ENCODE measurements at regions not wholly inside any gene's neighbourhood (a gene's known extent, or its start where the extent isn't known, plus 50 kb on each side); places are given as distances from the start of the nearest gene placed in this dataset.

DNA sequence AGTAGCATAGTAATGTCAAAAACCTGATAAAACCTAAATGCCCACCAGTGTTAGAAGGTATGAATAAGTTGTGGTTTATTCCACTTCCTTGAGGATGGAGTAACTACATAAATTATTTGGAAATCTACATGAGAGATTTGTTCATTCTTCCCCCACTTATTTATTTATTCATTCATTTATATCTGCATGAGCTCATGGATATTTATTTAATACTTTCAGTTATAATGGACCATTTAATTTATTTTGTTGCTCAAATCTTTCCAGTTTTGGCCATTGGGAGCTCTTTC lies 223.8 kb upstream of the S1PR3 start:
- DNase-seq: no peak

DNA sequence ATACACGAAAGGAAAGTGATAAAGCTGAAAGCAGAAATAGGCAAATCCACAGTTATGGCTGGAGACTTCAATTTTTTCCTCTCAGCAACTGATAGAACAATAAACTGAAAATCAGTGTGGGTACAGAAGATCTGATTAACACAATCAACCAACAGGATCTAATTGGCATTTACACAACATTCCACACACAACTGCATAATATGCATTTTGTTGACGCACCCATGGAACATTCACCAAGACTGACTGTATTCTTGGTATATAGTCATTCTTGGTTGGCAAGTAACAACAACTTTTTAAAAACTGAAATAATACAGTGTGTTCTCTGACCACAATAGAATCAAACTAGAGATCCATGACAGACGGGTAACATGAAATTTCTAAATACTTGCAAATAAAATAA lies 218.7 kb upstream of the S1PR3 start:
- no peak for DNase-seq

DNA sequence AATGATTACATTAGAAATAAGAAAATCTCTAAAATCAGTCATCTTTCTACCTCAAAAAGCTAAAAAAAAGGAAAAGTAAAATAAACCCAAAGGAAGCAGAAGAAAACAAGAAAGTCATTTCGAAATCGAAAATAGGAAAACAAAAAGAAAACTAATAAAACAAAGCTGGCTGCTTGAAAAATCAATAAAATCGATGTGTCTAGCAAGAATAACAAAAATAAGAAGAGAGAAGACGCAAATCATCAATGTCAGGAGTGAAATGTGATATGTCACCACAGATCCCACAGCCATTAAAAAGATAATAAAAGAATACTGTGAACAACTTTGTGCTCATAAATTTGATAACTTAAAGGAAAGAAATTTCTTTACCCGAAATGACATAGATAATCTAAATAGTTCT lies 218.1 kb upstream of the S1PR3 start:
- no peak for DNase-seq

DNA sequence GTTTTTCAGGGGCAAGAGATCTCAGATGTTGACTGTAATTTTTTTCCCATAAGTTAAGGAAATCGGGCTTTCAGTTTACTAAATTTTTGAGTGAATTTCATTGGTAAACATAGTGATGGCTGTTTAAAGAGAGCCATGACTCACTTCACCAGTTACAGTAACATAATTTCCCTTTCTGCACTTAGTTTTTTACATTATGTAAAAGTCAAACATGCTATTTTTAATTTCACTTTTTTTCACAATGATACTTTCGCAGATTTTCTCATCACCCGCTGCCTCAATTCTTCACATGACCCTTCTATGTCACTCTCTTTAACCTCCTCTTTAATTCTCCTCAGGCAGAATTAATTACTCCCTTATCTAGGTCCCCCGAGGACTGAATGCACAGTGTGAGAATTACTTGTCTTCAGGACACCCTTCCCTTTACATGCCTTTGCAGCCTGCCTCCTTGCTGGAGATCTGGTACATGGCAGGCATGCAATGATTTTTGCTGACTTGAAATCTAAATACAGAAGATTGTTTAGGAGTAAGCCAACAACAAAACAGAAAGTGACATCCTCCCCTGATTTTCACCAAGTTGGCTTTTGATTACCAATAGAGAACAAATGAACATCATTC lies 217.5 kb upstream of the S1PR3 start:
- DNase-seq: no peak

DNA sequence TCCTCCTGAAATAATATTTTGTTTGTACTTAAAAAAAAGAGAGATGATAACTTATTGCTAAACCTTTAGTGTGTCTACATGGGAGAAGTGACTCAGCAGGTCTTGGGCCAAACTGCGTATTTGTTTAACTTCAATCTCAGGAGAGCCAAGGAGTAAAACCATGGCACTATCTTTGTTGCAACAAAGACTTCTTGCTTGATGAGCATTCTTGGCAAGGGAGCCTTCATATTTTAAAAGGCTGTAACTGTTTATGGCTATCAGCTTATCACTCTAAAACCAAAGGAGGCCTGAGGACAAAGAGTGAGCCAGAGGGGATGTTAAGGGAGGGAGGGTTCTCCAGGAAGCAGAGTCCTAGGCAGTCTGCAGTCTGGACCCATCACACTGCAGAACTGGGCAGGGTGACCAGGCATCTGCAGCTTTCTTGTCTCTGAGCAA lies 216.2 kb upstream of the S1PR3 start:
- DNase-seq: no peak

DNA sequence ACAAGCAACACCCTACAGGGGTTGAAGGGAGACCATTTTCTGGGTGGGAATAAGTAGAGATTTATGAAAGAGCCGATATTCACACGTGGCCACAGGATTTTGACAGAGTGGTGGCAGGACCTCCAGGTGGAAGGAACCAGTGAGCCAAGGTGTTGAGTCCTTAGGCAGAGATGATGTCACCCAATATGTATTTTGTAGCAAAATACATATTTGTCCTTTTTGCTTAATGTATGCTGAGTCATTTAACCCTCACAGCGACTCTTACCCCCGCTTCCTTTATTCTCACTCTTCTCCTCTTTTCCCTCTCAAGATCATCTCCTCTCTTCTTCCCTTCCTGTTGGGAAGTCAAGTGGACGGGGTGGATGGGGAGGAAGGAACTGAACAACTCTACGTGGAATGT lies 215.7 kb upstream of the S1PR3 start:
- DNase-seq: no peak

DNA sequence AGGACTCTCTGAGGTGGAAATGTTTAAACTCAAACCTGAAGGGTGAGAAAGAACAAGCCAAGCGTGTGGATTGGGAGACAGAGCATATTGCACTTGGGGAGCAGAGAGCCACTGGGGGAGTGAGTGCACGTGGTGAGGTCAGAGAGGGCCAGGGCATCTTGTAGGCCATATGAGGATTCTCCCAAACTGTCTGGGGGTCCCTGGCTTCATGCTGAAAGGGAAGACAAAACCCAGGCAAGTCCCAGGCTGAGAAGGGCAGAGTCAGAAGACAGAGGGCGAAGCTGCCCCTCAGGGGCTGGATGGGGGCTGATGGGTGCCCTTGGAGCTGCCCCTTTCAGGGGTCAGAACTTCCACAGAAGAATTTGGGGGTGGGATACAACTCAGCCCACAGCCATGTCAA lies 215.3 kb upstream of the S1PR3 start:
- DNase-seq: no peak

DNA sequence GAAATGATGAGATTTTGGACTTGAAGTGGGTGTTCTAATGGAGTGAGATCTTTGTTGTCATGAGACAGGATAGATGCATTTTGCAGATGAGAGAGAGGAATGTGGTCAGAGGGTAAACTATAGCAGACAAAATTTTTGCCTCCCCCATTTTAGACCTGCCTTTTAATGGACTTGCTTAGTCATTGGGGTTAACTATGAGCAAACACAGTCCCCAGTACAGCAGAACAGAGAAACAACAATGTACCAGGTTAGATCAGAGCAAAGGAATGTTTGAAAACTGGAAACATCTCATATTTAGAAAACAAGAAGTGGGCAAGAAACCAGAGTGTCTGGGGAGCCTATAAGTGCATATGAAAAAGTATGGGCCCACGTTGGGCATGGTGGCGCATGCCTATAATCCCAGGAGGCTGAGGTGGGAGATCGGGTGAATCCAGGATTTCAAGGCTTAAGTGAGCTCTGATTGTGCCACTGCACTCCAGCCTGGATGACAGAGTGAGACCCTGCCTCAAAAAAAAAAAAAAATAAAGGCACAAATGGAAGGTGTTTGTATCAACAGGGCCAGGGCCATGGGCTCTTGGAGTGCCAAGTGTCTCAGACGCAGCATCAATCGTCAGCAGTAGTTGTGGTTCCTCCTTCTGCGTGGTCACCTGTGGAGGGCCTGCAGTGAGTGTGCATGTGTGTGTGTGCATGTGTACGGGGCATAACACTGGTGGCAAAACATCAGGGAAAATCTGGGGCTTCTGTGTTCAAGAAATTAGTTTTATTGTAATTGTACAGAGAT lies 214.4 kb upstream of the S1PR3 start:
- DNase-seq: no peak

DNA sequence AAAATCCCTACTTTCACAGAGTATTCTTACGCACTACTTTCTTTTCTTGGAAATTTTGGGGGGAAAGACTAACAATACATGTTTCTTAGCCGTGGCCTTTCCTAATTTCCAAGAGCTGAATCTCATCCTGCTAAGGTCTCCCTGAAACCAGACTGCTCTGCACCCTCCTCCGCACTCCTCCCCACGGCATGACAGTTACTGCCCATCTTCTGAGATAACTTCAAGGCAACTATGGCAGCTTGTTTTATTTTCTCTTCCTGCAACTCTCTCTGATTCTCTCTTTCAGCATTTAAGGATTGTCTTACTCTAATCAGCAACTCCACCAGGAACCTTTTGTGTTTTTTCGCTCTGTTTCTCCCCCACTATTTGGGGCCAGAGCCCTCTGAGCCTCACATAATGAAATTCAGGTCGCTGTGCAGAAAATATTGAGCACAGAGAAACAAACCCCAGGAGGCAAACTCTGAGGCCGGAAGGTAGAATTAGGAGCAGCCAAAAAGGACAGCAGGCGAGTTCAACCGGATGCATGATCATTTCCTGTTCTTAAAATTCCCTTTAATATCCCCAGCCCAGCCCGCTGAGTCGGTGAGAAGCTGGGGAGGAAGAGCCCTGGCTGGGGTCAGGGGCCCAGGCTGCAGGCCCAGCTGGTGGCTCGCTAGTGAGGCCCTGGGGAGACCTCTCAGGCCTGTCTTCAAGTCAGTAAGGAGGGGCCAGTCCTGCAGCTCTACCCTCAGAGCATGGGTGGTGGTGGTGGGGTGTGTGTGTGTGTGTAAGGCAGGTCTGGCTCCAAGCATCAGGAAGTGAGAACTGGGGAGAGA lies 213.6 kb upstream of the S1PR3 start:
- peak; percentile 80 for DNase-seq

DNA sequence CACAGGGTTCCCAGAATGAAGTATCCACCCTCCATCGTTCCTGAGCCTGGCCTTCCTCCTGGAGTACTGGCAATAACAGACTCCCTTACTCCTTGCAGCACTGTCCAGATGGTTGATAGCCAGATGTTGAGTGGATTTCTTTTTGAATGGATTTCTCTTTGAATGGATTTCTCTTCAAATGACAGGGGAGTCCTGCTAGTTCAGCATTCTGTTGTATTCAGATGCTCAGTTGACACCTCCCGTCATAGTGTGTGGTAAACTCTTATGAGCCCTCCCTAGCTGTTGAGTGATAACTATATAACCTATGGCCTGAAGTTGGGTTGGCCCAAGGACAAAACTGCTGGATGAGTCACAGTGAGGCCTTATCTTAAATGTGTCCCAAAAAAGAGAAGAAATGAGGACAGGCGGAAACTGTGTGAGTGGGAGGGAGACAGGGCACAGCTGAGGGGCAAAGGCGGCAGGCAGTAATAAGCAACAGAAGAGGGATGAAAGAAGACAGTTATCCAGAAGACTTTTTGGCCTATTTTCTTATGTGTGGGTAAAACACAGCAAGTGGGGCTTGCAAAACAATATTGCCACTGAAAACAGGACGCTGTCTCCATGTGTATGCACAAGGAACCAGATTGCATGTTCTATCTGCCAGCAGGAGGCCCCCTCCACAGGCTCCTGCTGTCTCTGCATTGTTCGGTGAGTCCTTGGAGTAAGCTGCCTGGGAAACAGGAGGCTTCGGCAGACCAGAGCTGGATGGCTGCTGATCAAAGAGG lies 209.5 kb upstream of the S1PR3 start:
- no peak for DNase-seq

DNA sequence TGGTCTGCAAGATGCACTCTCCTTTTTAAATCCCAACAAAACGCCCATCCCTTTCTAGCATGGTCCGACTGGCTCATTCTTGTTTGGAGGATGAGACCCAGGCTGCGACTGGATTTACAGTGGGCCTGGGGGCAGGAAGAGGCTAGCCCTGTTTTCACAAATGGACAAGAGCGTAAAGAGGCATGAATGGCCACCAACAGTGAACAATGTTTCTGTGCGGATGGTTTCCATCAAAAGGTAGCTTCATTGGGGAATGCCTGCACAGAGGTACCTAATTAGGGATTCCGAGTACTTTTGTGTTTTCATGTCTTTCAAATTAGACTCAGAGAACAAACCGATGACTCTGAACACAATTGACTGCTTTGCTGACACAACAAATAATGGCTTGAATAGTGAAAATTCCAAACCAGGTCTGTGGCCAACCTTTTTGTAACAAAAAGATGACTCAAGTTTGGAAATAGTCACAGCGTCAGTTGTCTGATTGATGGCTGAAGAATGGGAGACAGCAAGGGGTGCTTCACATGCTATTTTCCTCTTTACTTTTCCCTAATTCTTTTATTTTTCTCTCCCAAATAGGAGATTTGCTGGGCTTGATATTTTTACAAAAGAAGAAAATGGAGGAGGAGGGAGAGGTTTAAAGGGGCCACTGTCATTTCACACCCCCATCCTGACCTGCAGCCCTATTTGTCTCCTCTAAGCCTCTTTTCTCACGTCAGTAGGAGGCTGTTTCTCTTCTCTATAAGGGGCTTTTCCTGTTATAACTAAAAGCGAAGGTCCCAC lies 208.1 kb upstream of the S1PR3 start:
- no peak for DNase-seq

DNA sequence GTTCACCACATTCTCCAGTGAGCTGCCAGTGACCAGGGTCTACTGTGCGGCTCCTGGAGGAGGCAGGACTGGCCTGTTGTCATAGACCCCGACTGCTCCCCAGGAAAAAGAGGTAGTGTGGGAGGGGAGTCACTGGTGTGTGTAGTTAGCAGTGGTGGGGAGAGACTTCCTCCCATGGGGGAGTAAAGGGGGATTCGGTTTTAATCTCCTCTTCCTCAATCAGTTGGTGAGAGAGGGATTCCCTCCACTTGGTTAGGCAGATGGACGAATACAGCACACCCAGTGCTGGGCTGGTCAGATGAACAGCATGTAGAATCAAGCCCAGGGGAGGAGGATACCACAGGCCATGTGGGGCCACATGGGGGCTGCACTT lies 207.6 kb upstream of the S1PR3 start:
- DNase-seq: no peak

DNA sequence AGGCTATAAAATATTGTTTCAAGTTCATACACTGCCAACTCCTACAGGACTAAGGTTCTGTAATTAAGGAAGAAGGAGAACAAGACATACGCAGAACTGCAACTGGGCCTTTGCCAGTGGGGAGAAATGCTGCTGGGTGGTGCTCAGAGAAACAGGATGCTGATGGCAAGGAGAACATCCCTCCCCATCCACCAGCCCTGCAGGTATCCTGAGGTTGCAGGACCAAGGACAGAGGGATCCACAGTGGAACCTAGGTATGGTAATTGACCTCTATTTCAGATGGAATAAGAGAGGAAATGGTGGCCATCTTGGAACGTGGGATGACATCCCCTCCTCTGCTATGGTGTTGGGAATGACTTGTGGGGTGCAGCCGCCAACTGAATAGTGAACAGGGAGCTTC lies 206.3 kb upstream of the S1PR3 start:
- DNase-seq: no peak

DNA sequence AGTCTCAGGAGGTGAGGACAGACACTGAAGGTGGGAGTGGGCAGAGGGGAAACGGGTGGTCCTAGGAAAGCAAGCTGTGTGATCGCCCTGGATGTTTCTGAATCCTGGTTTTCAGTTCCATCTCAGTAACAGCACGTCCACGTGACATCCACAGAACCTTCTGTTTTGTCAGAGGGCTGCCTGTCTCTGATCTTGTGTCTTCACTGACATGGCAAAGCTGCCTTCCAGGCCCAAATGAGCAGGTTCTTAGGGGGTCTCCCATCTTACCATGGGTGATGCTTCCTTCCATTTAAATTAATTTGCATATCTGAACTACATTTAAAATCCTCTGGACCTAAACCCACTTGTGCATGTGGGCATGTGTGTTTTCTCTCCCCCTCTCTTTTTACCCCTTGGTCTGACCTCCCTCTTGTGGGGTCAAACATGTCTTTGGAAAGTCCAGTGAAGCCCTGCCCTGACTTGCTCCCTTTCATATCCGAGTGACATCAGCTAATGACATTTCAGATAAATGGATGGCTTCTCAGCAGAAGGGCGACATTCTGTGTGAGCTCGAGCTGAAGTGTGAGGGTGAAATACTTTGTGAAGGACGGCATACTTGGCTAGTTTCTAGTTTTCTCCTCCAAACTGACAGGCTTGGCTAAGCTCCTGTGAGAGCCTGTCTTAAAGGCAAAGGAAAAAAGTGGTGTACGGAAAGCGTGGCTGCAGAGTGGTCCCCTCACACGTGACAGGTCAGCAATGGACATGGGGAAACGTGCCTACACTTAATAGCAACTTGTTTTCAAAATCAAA lies 204.8 kb upstream of the S1PR3 start:
- DNase-seq: no peak

DNA sequence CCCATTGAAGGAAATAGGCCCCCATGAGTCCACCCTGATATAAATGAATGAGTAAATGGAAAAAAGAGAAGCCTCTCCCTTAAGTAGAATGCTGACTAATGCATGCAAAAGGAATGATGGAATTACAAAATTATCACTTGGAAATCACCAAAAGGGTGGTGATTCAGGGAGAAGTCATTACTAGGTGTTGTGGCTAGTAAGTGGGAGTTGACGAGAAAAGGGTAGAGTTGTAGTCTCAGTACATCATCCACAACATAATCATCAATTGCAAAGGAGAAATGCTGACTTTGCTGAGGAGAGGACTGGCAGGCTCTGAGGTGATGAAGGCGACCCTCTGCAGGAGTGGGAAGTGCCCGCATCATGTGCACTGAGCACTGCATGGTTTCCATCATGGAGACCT lies 201.5 kb upstream of the S1PR3 start:
- no peak for DNase-seq

DNA sequence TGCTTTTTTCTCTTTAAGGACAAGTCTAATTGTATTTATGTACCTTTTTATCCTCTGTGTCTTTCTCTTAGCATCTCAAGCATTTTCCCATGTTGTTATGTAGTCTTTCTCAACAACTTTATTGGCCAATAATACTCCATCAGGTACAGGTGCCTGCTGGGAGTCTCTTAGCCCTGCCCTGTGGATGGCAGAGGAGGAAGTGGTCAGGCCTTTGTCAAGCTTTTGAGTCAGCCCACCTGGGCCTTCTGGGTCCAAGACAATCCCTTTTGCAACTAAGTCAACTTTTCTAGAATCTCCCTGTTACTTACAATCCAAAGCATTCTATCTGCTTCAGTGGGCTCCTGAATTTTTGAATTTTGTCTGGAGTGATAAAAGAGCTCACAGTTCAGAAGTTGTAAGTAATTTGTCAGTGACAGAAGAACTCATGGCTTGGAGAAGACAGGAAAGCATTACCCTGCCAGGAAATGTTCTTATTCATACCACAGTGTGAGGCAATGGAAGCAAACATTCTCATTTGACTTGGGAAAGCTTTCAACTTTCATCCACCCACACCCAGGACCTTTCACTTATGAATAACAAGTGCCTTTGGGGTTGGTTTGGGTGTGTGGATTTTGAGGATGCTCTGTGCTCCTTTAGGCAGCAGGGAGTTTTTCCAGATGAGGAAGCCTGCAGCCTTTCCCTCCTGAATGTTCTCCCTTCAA lies 200.0 kb upstream of the S1PR3 start:
- no peak for DNase-seq

DNA sequence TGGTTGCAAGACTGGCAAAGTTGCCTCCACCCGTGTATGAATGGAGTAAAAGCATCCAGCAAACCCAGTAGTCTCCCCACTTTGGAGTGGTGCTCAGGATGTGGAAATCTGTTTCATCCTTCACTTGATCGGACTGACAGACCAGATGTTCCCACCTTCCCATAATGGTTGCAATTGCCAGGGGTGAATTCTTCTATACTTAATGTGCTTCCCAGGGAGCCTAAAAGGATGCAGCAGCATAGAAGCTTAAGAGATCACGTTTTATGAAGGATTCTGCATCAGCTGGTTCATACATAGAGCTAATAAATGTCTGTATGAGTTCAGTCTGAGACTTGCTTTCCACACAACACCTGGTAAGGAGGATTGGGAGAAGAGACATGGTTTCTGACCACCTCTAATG lies 198.8 kb upstream of the S1PR3 start:
- DNase-seq: no peak

DNA sequence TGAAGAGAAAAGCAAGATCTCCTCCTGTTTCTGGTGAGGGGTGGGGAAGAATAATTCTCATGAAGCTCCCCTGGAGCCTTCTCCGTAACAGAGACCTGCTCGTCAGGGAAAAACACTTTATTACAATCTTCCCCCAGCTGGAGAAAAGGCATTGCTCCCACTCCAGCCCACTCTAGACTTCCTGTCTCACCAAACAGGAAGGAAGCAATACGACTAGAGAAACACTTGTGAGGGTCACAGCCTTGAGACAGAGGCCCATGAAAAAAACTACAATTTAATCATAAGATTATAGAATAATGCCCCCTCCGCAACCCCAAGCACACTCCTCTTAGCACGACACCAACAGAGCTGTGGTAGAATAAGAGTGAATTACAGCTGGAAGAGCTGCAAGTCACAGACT lies 197.2 kb upstream of the S1PR3 start:
- DNase-seq: no peak

DNA sequence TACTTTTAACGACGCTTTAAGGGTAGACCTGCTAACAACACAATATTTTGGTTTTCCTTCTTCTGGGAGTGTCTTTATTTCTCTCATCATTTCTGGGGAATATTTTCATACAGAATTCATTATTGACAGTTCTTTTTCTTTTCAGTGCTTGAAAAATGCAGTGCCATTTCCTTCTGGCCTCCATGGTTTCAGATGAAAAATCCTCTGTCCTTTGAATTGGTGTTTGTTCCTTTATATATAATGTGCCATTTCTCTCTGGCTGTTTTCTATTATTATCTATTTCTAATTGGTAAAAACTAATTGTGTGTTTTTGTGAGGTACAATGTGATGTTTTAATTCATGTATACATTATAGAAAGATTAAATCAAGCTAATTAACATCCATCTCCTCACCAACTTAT lies 194.3 kb upstream of the S1PR3 start:
- DNase-seq: no peak

DNA sequence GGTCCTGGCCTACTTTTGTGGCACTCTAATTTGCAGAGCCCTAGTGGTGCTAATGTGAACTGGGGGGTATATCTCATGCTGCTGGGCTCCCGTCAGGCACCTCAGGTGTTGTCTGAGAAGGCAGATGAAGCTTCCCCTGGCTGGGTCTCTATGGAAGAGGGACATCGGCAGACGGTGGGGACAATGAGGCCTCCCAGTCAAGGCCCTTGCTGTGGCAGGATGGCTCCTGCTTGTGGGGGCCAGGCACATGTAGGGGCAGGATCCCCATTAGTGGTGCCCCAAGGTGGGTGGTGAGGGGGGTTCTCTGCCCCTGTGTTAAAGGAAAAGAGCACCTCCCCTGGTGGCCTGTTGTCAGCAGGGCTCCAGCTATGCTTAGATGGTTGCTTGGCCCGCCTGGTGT lies 192.8 kb upstream of the S1PR3 start:
- DNase-seq: no peak

Data from femur (tissue), 1 donor.